Hepatic stellate cell (primary cell): ENCODE measurements at regions not wholly inside any gene's neighbourhood (a gene's known extent, or its start where the extent isn't known, plus 50 kb on each side); places are given as distances from the start of the nearest gene placed in this dataset.

Experiments
- DNase-seq: peaks from one replicate; pipeline ENCODE4 v3.0.0; 2011; ENCODE audit warnings: low spot score

DNA sequence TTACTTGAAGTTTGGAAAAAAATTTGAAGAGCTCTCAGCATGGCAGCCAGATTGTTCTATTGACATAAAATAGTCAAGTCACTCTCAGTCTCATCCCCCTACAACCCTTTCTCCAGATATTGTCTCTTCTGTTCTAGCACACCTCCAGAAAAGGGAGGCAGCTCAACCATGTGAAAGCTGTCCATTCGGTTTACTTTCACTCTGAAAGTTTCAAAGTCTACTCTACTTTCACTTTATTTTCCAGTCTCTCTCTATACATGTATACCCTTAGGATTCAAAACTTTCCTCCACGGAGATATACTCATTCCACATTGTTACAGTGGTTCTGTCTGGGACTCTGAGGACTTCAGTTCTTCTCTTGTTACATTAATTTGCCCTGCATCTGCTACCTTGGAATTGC lies 111.0 kb upstream of the STAC start:
- no peak for DNase-seq

GRCh38 chr3:36282766-36283165 lies 97.5 kb upstream of the STAC start:
- no peak for DNase-seq

DNA sequence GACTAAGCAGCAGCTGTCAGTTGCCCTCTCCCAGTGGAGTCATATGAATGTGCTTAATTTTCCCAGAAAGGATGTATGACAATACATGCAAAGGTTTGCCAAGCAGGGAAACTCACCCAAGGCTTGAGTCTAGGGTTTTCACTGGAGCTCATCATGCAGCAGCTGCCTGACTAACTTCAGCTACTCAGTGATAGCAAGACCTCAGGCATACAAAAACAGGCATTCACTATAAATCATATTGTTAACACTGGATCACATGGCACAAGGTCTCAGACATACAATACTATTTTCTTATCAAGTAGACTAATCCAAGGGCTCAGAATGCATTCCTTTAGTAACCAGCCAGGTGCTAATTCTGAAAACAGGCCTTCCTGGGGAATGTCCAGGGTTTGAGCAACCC lies 85.0 kb upstream of the STAC start:
- DNase-seq = no peak

- no peak for DNase-seq
These were observed 83.1 kb upstream of the STAC start for GRCh38 chr3:36297195-36297594.

- no peak for DNase-seq
These were observed 82.1 kb upstream of the STAC start for GRCh38 chr3:36298188-36298587.

DNA sequence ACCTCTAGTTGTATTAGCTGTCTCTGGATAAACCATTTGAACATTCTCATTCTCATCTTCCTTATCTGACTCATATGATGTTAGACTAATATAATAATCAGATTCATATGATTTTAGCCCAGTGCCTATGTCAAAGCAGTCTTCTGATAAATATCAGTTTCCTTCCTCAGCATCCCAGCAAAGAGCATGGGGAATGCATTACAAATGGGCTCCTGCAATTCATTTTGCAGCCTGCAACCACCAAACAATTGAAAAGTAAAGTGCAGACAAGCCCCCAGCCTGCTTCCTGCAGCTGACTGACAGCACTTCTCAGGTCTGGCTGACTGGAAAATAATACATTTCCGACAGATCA lies 78.2 kb upstream of the STAC start:
- DNase-seq = no peak

DNA sequence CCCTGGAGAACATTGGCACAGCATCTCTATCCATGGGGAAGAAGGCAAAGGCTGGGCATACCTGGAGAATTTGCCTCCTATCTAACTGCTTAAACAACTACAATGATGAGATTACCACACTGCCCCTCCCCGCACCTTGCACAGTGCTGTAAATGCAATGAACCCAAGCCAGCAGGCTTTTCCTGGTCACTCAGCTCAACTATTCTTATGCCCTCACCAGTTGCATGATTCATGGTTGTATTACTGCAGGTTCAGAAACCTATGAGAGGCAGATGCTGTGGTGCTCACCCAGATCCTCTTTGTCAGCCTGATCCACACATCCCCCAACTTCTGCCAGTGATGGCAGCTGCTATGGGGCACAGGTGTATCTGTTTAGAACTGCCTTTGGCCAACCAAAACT lies 77.7 kb upstream of the STAC start:
- no peak for DNase-seq

DNA sequence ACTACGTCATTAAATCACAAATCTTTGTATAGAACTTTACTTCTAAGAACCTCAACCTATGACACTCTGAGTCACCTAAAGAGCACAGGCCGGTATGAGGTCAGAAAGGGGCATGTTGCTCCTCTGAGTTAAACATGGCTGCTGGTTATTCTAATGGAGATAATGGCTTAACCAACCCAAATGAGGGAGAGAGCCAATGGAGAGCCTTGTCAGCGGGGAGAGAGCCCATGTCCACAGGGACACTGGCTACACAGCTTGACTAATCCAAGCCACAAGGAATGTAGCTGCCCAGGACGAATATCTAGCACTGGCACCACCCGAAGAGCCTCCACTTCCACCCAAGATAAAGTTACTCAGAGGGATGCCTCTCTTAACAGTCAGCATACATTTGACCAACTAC lies 77.0 kb upstream of the STAC start:
- no peak for DNase-seq

- no peak for DNase-seq
These were observed 74.3 kb upstream of the STAC start for GRCh38 chr3:36305929-36306520.

DNA sequence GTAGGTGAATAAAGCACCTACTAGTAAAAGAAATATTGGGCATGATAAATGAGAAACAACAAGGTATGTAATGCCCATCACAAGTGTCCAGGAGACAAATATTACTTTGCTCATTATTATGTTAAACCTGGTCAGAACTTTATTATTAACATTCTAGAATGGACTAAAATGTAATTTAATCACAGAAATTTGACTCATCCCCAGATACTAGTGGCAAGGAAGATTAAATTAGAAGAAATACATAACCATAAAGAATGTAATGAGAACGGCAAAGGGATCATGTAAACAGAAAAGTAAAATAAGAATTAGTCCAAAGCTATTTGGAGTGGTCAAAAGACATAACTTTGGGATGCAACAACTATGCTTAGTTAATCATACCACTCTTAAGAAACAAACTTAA lies 71.2 kb upstream of the STAC start:
- DNase-seq = no peak

- DNase-seq = no peak
These were observed 68.0 kb upstream of the STAC start for GRCh38 chr3:36312351-36312750.

DNA sequence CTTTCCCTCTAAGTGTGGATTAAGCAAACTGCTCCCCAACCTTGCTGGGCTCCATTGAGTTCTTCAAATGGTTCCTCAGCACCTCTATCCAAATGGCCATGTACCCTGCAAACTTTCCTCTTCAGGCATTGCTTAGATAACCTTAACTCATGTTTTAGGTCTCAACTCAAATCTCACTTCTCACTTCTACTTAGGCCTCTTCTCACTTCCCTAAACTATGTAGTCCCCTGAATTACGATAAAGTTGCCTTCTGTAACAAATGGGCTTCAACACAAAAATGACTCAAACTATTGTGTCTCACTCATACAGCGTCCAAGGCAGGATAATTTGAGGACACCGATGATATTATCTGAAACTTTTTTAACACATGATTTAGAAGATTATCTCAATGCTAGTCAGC lies 62.4 kb upstream of the STAC start:
- DNase-seq = no peak

DNA sequence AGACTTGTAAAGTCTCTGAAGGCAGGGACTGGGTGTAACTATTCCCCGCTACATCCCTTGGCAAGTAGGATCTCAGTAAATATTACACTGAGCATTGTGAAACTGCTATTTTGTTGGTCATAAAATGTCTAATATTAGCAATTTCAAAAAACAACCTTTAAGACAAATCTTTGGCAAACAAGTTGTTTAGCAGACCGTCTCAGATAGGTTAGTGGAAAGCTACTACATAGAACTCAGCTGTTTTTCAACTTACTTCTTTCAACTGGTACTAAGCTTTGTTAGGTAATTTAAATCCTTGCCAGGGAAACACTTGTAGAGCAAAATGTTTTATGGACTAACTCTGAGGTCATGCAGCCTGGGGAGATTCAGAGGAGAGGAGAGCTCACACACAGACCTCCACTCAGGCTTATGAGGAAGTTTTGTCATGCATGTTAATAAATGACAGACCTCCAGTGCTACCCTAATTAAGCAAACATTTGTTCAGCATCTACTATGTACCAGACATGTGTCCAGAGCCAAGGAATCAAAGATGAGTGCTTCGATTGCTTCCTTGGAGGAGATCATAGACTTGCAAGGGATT lies 61.6 kb upstream of the STAC start:
- DNase-seq = no peak

- DNase-seq = no peak
These were observed 60.6 kb upstream of the STAC start for GRCh38 chr3:36319680-36320079.
